ENCODE measurements at regions not wholly inside any gene's neighbourhood (a gene's known extent, or its start where the extent isn't known, plus 50 kb on each side); places are given as distances from the start of the nearest gene placed in this dataset.

DNA sequence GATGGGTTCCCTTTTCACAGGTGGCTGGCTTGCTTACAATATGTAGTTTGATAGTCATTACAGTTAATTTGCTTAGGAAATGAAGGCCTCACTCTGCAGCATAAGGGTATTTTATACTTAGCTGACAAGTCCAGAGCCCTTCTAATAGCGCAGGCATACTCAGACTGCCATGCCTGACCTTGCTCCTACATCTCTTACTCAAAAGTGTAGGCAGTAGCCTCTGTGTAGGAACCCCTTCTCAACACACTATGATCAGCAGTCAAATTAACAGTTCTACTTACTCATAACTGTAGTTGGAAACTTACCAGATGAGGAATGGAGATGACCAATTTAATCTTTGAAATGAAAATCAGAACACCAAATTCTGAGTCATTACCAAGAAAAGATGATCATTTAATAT lies 373.5 kb downstream of the TBC1D32 start:
- TF ChIP-seq, protein P1, sequence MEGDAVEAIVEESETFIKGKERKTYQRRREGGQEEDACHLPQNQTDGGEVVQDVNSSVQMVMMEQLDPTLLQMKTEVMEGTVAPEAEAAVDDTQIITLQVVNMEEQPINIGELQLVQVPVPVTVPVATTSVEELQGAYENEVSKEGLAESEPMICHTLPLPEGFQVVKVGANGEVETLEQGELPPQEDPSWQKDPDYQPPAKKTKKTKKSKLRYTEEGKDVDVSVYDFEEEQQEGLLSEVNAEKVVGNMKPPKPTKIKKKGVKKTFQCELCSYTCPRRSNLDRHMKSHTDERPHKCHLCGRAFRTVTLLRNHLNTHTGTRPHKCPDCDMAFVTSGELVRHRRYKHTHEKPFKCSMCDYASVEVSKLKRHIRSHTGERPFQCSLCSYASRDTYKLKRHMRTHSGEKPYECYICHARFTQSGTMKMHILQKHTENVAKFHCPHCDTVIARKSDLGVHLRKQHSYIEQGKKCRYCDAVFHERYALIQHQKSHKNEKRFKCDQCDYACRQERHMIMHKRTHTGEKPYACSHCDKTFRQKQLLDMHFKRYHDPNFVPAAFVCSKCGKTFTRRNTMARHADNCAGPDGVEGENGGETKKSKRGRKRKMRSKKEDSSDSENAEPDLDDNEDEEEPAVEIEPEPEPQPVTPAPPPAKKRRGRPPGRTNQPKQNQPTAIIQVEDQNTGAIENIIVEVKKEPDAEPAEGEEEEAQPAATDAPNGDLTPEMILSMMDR (IDR thresholded peaks at IDR 0.05): no peak
- no peak for TF ChIP-seq POLR2A (IDR thresholded peaks at IDR 0.05)

All from gastroesophageal sphincter (tissue), 3 donors.